PFSK-1 (cell line): ENCODE measurements at regions not wholly inside any gene's neighbourhood (a gene's known extent, or its start where the extent isn't known, plus 50 kb on each side); places are given as distances from the start of the nearest gene placed in this dataset.

Source experiments
- FOXP2 ChIP-seq: optimal IDR thresholded peaks from 2 replicates; pipeline ENCODE3; 2011; ENCODE audit warnings: borderline replicate concordance, control low read depth, inconsistent platforms; ENCODE audit not compliant: insufficient read depth; ENCODE audit errors: extremely low read length, extremely low read depth
- POLR2AphosphoS5 ChIP-seq: IDR thresholded peaks from 2 replicates; pipeline ENCODE4 v1.6.1; 2012; ENCODE audit warnings: low read depth, mild to moderate bottlenecking, control low read depth, low read length, moderate library complexity
- REST ChIP-seq, 2 experiments: IDR thresholded peaks; 2 replicates each; pipeline versions ENCODE4 v1.6.1 to v1.8.0; 2011 to 2012; ENCODE audit warnings: low read depth in 2 of 2, low read length in 2 of 2, control low read depth in 1 of 2, inconsistent platforms in 1 of 2, mild to moderate bottlenecking in 1 of 2, moderate library complexity in 1 of 2; ENCODE audit not compliant: insufficient read depth in 1 of 2
- SIN3A ChIP-seq: IDR thresholded peaks from 2 replicates; pipeline ENCODE4 v1.6.1; 2012; ENCODE audit warnings: mild to moderate bottlenecking, low read length, moderate library complexity, borderline replicate concordance; ENCODE audit not compliant: insufficient read depth
- TAF1 ChIP-seq: IDR thresholded peaks from 2 replicates; pipeline ENCODE4 v1.6.1; 2012; ENCODE audit warnings: low read length, control low read depth, borderline replicate concordance; ENCODE audit not compliant: insufficient read depth

- no peak for TF ChIP-seq REST (IDR thresholded peaks at IDR 0.05; ENCODE audit: insufficient read depth in 1 of 2, low read depth in 2 of 2, low read length in 2 of 2)
- no peak for TF ChIP-seq TAF1
- no peak for TF ChIP-seq POLR2AphosphoS5
- no peak for TF ChIP-seq FOXP2
- no peak for TF ChIP-seq SIN3A
Measured at GRCh38 chr4:147110473-147111367, 165.1 kb upstream of the TTC29 start.

GRCh38 chr4:147117431-147117830 is 171.8 kb upstream of the TTC29 start:
- TF ChIP-seq FOXP2 (no peak), REST (IDR thresholded peaks at IDR 0.05; ENCODE audit: insufficient read depth in 1 of 2, low read depth in 2 of 2, low read length in 2 of 2) (no peak), POLR2AphosphoS5 (no peak), TAF1 (no peak), SIN3A (no peak)

- TF ChIP-seq TAF1 (no peak), SIN3A (no peak)
Measured at GRCh38 chr4:147118528-147118927, 172.9 kb upstream of the TTC29 start.

- TF ChIP-seq POLR2AphosphoS5 (no peak), REST (IDR thresholded peaks at IDR 0.05; ENCODE audit: insufficient read depth in 1 of 2, low read depth in 2 of 2, low read length in 2 of 2) (no peak), TAF1 (no peak), SIN3A (no peak), FOXP2 (no peak)
Measured at GRCh38 chr4:147122685-147123084, 177.0 kb upstream of the TTC29 start.

GRCh38 chr4:147123146-147123545 is 177.5 kb upstream of the TTC29 start:
- TF ChIP-seq SIN3A = no peak
- no peak for TF ChIP-seq POLR2AphosphoS5
- TF ChIP-seq FOXP2 = no peak
- TF ChIP-seq TAF1 = no peak
- TF ChIP-seq REST (IDR thresholded peaks at IDR 0.05; ENCODE audit: insufficient read depth in 1 of 2, low read depth in 2 of 2, low read length in 2 of 2) = no peak
